Mucosa of stomach (tissue), 1 donor: ENCODE measurements at regions not wholly inside any gene's neighbourhood (a gene's known extent, or its start where the extent isn't known, plus 50 kb on each side); places are given as distances from the start of the nearest gene placed in this dataset.

Experiments used
- H3K27me3 ChIP-seq: one replicate; pipeline ENCODE4 v1.7.0; 2013; ENCODE audit warnings: mild to moderate bottlenecking, low read length; ENCODE audit not compliant: control insufficient read depth, insufficient read depth
- H3K36me3 ChIP-seq: one replicate; pipeline ENCODE4 v1.7.0; 2013; ENCODE audit warnings: low read length; ENCODE audit not compliant: control insufficient read depth, insufficient read depth
- H3K4me1 ChIP-seq: one replicate; pipeline ENCODE4 v1.7.0; 2013; ENCODE audit warnings: mild to moderate bottlenecking, low read length; ENCODE audit not compliant: control insufficient read depth, insufficient read depth
- H3K4me3 ChIP-seq: one replicate; pipeline ENCODE4 v1.7.0; 2013; ENCODE audit warnings: low read length
- H3K9ac ChIP-seq: one replicate; pipeline ENCODE4 v1.7.0; 2013; ENCODE audit warnings: mild to moderate bottlenecking, low read length, moderate library complexity
- H3K9me3 ChIP-seq: one replicate; pipeline ENCODE4 v1.7.0; 2013; ENCODE audit warnings: mild to moderate bottlenecking, low read length, moderate library complexity; ENCODE audit not compliant: control insufficient read depth
- donor health status: Pancreatic carcinoma.

GRCh38 chr1:81489372-81489934 lies 311.3 kb upstream of the ADGRL2 start:
- Histone ChIP-seq H3K27me3 (no peaks in the 10 kb centered on the region), H3K9ac (no peak overlapping the region), H3K4me1 (no peaks in the 10 kb centered on the region), H3K36me3 (no peaks in the 10 kb centered on the region), H3K4me3 (no peak overlapping the region), H3K9me3 (no peaks in the 10 kb centered on the region)

GRCh38 chr1:81484284-81484683 lies 316.4 kb upstream of the ADGRL2 start:
- Histone ChIP-seq H3K4me1 (no peaks in the 10 kb centered on the region), H3K27me3 (no peaks in the 10 kb centered on the region), H3K4me3 (no peak overlapping the region), H3K9ac (no peak overlapping the region), H3K36me3 (no peaks in the 10 kb centered on the region), H3K9me3 (no peaks in the 10 kb centered on the region)

GRCh38 chr1:81478219-81478618 lies 322.5 kb upstream of the ADGRL2 start:
- Histone ChIP-seq H3K9me3 (no peaks in the 10 kb centered on the region), H3K36me3 (no peaks in the 10 kb centered on the region), H3K9ac (no peak overlapping the region), H3K4me1 (no peaks in the 10 kb centered on the region), H3K27me3 (no peaks in the 10 kb centered on the region), H3K4me3 (no peak overlapping the region)

GRCh38 chr1:81477710-81478109 lies 323.0 kb upstream of the ADGRL2 start:
- Histone ChIP-seq H3K4me1 (no peaks in the 10 kb centered on the region), H3K9ac (no peak overlapping the region), H3K9me3 (no peaks in the 10 kb centered on the region), H3K36me3 (no peaks in the 10 kb centered on the region), H3K27me3 (no peaks in the 10 kb centered on the region), H3K4me3 (no peak overlapping the region)

- H3K27me3 ChIP-seq, result no peaks in the 10 kb centered on the region
- H3K4me1 ChIP-seq, result no peaks in the 10 kb centered on the region
- no peak overlapping the region for H3K9ac ChIP-seq
- H3K4me3 ChIP-seq, result no peak overlapping the region
- no peaks in the 10 kb centered on the region for H3K9me3 ChIP-seq
- no peaks in the 10 kb centered on the region for H3K36me3 ChIP-seq
Measured at GRCh38 chr1:81472387-81472786, 328.3 kb upstream of the ADGRL2 start.

GRCh38 chr1:81471255-81471654 lies 329.5 kb upstream of the ADGRL2 start:
- no peaks in the 10 kb centered on the region for H3K27me3 ChIP-seq
- no peaks in the 10 kb centered on the region for H3K36me3 ChIP-seq
- H3K4me3 ChIP-seq, result no peak overlapping the region
- no peaks in the 10 kb centered on the region for H3K4me1 ChIP-seq
- no peaks in the 10 kb centered on the region for H3K9me3 ChIP-seq
- no peak overlapping the region for H3K9ac ChIP-seq

GRCh38 chr1:81470275-81470674 lies 330.5 kb upstream of the ADGRL2 start:
- no peaks in the 10 kb centered on the region for H3K27me3 ChIP-seq
- H3K9me3 ChIP-seq, result no peaks in the 10 kb centered on the region
- H3K9ac ChIP-seq, result no peak overlapping the region
- no peak overlapping the region for H3K4me3 ChIP-seq
- no peaks in the 10 kb centered on the region for H3K36me3 ChIP-seq
- H3K4me1 ChIP-seq, result no peaks in the 10 kb centered on the region

GRCh38 chr1:81467383-81467782 lies 333.4 kb upstream of the ADGRL2 start:
- Histone ChIP-seq H3K4me3 (no peak overlapping the region), H3K9me3 (no peaks in the 10 kb centered on the region), H3K4me1 (no peaks in the 10 kb centered on the region), H3K9ac (no peak overlapping the region), H3K27me3 (no peaks in the 10 kb centered on the region), H3K36me3 (no peaks in the 10 kb centered on the region)

- no peaks in the 10 kb centered on the region for H3K9me3 ChIP-seq
Measured at GRCh38 chr1:81466961-81467360, 333.8 kb upstream of the ADGRL2 start.

GRCh38 chr1:81463936-81464837 lies 336.5 kb upstream of the ADGRL2 start:
- Histone ChIP-seq H3K4me3 (no peak overlapping the region), H3K4me1 (no peaks in the 10 kb centered on the region), H3K36me3 (no peaks in the 10 kb centered on the region), H3K27me3 (no peaks in the 10 kb centered on the region), H3K9me3 (no peaks in the 10 kb centered on the region), H3K9ac (no peak overlapping the region)

More at GRCh38 chr1:81466961-81467360, 333.8 kb upstream of the ADGRL2 start:
- H3K36me3 ChIP-seq, result no peaks in the 10 kb centered on the region
- no peak overlapping the region for H3K9ac ChIP-seq
- H3K4me1 ChIP-seq, result no peaks in the 10 kb centered on the region
- no peaks in the 10 kb centered on the region for H3K27me3 ChIP-seq
- no peak overlapping the region for H3K4me3 ChIP-seq

GRCh38 chr1:81459043-81459442 lies 341.7 kb upstream of the ADGRL2 start:
- Histone ChIP-seq H3K36me3 (no peaks in the 10 kb centered on the region), H3K9ac (no peak overlapping the region), H3K4me1 (no peaks in the 10 kb centered on the region), H3K27me3 (no peaks in the 10 kb centered on the region), H3K4me3 (no peak overlapping the region), H3K9me3 (no peaks in the 10 kb centered on the region)

GRCh38 chr1:81458186-81458585 lies 342.5 kb upstream of the ADGRL2 start:
- H3K4me1 ChIP-seq, result peaks cover 5% of the 10 kb centered on the region
- H3K9me3 ChIP-seq, result no peaks in the 10 kb centered on the region
- no peak overlapping the region for H3K4me3 ChIP-seq
- H3K9ac ChIP-seq, result no peak overlapping the region
- H3K36me3 ChIP-seq, result no peaks in the 10 kb centered on the region
- H3K27me3 ChIP-seq, result no peaks in the 10 kb centered on the region
